ENCODE measurements at regions not wholly inside any gene's neighbourhood (a gene's known extent, or its start where the extent isn't known, plus 50 kb on each side); places are given as distances from the start of the nearest gene placed in this dataset.

DNA sequence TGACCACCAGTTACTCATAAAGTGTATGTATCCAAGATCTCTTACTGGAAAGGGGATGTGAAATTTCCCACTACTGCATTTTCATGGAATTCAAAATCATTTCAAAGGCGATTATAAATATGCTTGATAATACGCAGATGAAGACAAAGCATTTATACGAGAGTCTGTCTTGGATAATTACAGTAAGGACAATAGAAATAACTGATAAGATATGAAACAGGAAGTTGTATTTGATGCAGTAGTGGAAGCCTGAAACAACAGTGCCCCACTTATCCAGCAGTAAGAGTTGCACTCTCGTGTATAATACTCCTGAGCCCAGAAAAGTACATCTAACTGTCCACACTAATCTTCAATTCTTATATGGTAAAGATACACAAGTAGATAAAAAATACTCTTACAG is 188.7 kb upstream of the POU5F2 start:
- DNase-seq (ENCODE audit: insufficient read length, low spot score) (no peak), FAIRE-seq (no peak)
- no peak for TF ChIP-seq POLR2A (IDR thresholded peaks at IDR 0.05; ENCODE audit: low read depth, low read length)

GRCh38 chr5:93929131-93929530 is 187.7 kb upstream of the POU5F2 start:
- no peak for FAIRE-seq
- TF ChIP-seq POLR2A (IDR thresholded peaks at IDR 0.05; ENCODE audit: low read depth, low read length): no peak
- no peak for DNase-seq (ENCODE audit: insufficient read length, low spot score)

GRCh38 chr5:93926831-93927620 is 185.6 kb upstream of the POU5F2 start:
- no peak for TF ChIP-seq POLR2A (IDR thresholded peaks at IDR 0.05; ENCODE audit: low read depth, low read length)

GRCh38 chr5:93925321-93925720 is 183.9 kb upstream of the POU5F2 start:
- DNase-seq (ENCODE audit: insufficient read length, low spot score) (no peak), FAIRE-seq (no peak)
- no peak for TF ChIP-seq POLR2A (IDR thresholded peaks at IDR 0.05; ENCODE audit: low read depth, low read length)

More at GRCh38 chr5:93926831-93927620, 185.6 kb upstream of the POU5F2 start:
- peak; percentile 38 for FAIRE-seq
- DNase-seq (ENCODE audit: insufficient read length, low spot score): no peak

DNA sequence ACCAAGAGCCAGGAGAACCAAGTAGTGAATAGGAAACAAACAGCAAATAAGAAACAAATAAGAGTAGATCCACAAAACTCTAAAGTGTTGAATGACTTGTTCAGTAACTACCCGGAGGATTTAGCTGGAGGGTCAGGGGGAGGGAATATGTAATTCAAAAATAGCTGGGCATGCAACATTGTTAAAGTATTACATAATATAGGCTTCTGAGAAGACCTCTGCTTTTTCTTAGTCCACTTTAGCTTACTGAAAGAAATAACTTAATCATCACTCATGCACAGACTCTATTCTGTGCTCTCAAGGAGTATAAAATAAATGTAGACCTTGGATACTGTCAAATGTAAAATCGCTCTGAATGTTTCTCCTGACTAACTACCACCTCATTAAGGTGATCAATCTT is 183.2 kb upstream of the POU5F2 start:
- FAIRE-seq (no peak), DNase-seq (ENCODE audit: insufficient read length, low spot score) (no peak)
- TF ChIP-seq POLR2A (IDR thresholded peaks at IDR 0.05; ENCODE audit: low read depth, low read length): no peak

GRCh38 chr5:93922551-93922950 is 181.2 kb upstream of the POU5F2 start:
- no peak for TF ChIP-seq POLR2A (IDR thresholded peaks at IDR 0.05; ENCODE audit: low read depth, low read length)
- FAIRE-seq (no peak), DNase-seq (ENCODE audit: insufficient read length, low spot score) (no peak)

- TF ChIP-seq POLR2A (IDR thresholded peaks at IDR 0.05; ENCODE audit: low read depth, low read length): no peak
- no peak for DNase-seq (ENCODE audit: insufficient read length, low spot score)
- no peak for FAIRE-seq
Measured at GRCh38 chr5:93921001-93921400, 179.6 kb upstream of the POU5F2 start.

- no peak for TF ChIP-seq POLR2A (IDR thresholded peaks at IDR 0.05; ENCODE audit: low read depth, low read length)
- FAIRE-seq (no peak), DNase-seq (ENCODE audit: insufficient read length, low spot score) (no peak)
Measured at GRCh38 chr5:93916872-93917271, 175.5 kb upstream of the POU5F2 start.

- TF ChIP-seq POLR2A (IDR thresholded peaks at IDR 0.05; ENCODE audit: low read depth, low read length): no peak
- DNase-seq (ENCODE audit: insufficient read length, low spot score): no peak
- no peak for FAIRE-seq
Measured at GRCh38 chr5:93915142-93915553, 173.7 kb upstream of the POU5F2 start.

DNA sequence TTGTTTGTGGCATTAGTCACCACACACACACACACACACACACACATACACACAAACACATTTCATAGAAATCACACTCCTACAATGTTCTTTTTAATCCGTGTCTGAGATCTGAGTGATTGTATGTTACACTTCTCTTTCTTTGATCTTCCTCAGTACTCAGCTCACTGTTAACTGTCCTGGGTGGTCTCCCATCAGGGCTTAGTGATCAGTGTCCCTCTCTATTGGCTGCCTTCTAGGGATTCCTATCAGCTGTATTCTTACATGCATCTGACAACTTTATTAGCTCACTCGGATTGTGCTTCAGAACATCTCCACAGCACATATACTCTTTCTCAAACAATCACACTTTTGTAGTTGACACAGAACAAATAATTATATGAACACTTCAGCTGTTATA is 170.2 kb upstream of the POU5F2 start:
- TF ChIP-seq POLR2A (IDR thresholded peaks at IDR 0.05; ENCODE audit: low read depth, low read length): no peak
- FAIRE-seq (no peak), DNase-seq (ENCODE audit: insufficient read length, low spot score) (no peak)

GRCh38 chr5:93909356-93909755 is 168.0 kb upstream of the POU5F2 start:
- FAIRE-seq: no peak
- no peak for DNase-seq (ENCODE audit: insufficient read length, low spot score)
- TF ChIP-seq POLR2A (IDR thresholded peaks at IDR 0.05; ENCODE audit: low read depth, low read length): no peak

DNA sequence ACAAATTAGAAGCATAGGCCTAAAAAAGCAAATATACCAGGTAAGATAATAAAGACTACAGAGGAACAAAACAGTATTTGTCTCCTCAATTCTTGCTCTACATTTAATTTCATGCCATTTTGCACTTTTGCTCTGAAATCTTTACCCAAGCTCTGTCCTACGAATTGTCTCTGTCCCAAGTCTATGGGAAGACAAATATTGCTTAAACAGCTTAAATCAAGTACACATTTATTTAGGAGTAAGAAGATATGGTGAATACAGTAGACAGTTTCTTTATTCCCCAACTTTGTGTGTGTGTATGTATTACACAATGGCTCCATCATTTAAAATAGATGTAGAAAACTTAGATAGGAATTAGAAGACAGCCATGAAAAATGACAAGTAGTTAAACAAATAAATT is 163.5 kb upstream of the POU5F2 start:
- DNase-seq (ENCODE audit: insufficient read length, low spot score): no peak
- no peak for FAIRE-seq
- TF ChIP-seq POLR2A (IDR thresholded peaks at IDR 0.05; ENCODE audit: low read depth, low read length): no peak

DNA sequence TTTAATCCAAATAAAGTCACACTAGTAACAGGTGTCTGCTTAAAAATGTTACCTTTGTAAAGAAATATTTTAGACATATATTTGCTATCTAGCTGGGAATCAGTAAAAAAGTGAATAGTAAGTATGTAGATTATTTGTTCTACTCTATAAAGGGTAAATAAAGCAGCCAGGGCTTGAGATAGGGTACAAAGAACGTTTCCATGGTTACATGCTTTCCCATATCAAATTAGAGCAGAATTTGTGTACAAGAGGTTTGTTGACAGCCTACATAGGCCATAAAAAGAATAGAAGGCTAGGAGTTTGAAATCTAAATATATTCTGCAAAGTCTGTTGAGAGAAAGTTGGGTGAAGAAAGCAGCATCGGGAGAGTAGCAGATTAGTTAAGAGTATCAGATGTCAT is 160.9 kb upstream of the POU5F2 start:
- TF ChIP-seq POLR2A (IDR thresholded peaks at IDR 0.05; ENCODE audit: low read depth, low read length): no peak
- no peak for DNase-seq (ENCODE audit: insufficient read length, low spot score)
- FAIRE-seq: no peak

GRCh38 chr5:93899026-93899600 is 157.7 kb upstream of the POU5F2 start:
- DNase-seq (ENCODE audit: insufficient read length, low spot score) (no peak), FAIRE-seq (no peak)

More at GRCh38 chr5:93899026-93899600, 157.7 kb upstream of the POU5F2 start:
- no peak for TF ChIP-seq POLR2A (IDR thresholded peaks at IDR 0.05; ENCODE audit: low read depth, low read length)

Measured in H54 (cell line).